ENCODE measurements at regions not wholly inside any gene's neighbourhood (a gene's known extent, or its start where the extent isn't known, plus 50 kb on each side); places are given as distances from the start of the nearest gene placed in this dataset.

GRCh38 chr11:45511566-45511965 is 153.9 kb downstream of the CHST1 start:
- DNase-seq: no peak
- Mint-ChIP-seq H3K4me1 (ENCODE audit: low read depth) (no peaks in the 10 kb centered on the region), H3K36me3 (ENCODE audit: low read depth) (no peaks in the 10 kb centered on the region), H3K27ac (no peak overlapping the region), H3K27me3 (ENCODE audit: low read depth) (no peaks in the 10 kb centered on the region), H3K4me3 (no peak overlapping the region), H3K9me3 (no peaks in the 10 kb centered on the region)
- CTCF ChIA-PET: interaction anchor here (0.6 kb wide), 1 partner anchor 261 kb away, joined by 4 read pairs; no protein-coding TSS in a partner anchor
- intact Hi-C loops (cut with micrococcal nuclease): no loop called here

GRCh38 chr11:45507916-45508315 is 157.5 kb downstream of the CHST1 start:
- intact Hi-C loops (cut with micrococcal nuclease): no loop called here
- Mint-ChIP-seq H3K27ac (no peak overlapping the region), H3K4me3 (no peak overlapping the region), H3K9me3 (peaks cover 3% of the 10 kb centered on the region), H3K27me3 (ENCODE audit: low read depth) (peaks cover 5% of the 10 kb centered on the region), H3K36me3 (ENCODE audit: low read depth) (no peaks in the 10 kb centered on the region), H3K4me1 (ENCODE audit: low read depth) (no peaks in the 10 kb centered on the region)
- CTCF ChIA-PET: interaction anchor here (1.4 kb wide), 1 partner anchor 147 kb away, joined by 3 read pairs; no protein-coding TSS in a partner anchor
- DNase-seq: no peak

- CTCF ChIA-PET: interaction anchor here (0.6 kb wide), 1 partner anchor 1218 kb away, joined by 4 read pairs; no protein-coding TSS in a partner anchor
- intact Hi-C loops (cut with micrococcal nuclease): no loop called here
- no peaks in the 10 kb centered on the region for H3K36me3 Mint-ChIP-seq (ENCODE audit: low read depth)
- H3K4me1 Mint-ChIP-seq (ENCODE audit: low read depth): no peaks in the 10 kb centered on the region
- H3K4me3 Mint-ChIP-seq: no peak overlapping the region
- no peak for DNase-seq
- H3K27me3 Mint-ChIP-seq (ENCODE audit: low read depth): peaks cover 19% of the 10 kb centered on the region
- no peak overlapping the region for H3K27ac Mint-ChIP-seq
- H3K9me3 Mint-ChIP-seq: peaks cover 3% of the 10 kb centered on the region
These were observed 162.1 kb downstream of the CHST1 start for GRCh38 chr11:45503311-45503710.

DNA sequence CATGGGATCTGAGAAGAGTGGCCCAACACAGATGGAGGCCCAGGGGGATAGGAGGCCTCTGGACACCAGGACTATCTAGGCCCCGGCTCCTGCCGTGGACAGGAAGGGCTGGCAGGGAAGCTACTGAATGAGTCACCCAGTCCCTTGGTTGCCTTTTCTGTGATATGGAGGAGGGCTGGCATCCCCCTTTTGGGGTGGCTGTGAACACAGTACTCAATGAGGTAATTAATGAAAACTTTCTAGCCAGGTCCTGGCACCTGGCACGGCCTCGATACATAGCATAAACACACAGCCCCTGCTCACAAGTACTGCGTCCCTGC is 163.2 kb downstream of the CHST1 start:
- Mint-ChIP-seq H3K9me3 (peaks cover 3% of the 10 kb centered on the region), H3K27ac (no peak overlapping the region), H3K36me3 (ENCODE audit: low read depth) (no peaks in the 10 kb centered on the region), H3K4me3 (no peak overlapping the region), H3K4me1 (ENCODE audit: low read depth) (no peaks in the 10 kb centered on the region), H3K27me3 (ENCODE audit: low read depth) (peaks cover 19% of the 10 kb centered on the region)
- no peak for DNase-seq
- intact Hi-C loops (cut with micrococcal nuclease): no loop called here
- CTCF ChIA-PET: interaction anchor here (1.2 kb wide), 1 partner anchor 15 kb away, joined by 5 read pairs; no protein-coding TSS in a partner anchor

DNA sequence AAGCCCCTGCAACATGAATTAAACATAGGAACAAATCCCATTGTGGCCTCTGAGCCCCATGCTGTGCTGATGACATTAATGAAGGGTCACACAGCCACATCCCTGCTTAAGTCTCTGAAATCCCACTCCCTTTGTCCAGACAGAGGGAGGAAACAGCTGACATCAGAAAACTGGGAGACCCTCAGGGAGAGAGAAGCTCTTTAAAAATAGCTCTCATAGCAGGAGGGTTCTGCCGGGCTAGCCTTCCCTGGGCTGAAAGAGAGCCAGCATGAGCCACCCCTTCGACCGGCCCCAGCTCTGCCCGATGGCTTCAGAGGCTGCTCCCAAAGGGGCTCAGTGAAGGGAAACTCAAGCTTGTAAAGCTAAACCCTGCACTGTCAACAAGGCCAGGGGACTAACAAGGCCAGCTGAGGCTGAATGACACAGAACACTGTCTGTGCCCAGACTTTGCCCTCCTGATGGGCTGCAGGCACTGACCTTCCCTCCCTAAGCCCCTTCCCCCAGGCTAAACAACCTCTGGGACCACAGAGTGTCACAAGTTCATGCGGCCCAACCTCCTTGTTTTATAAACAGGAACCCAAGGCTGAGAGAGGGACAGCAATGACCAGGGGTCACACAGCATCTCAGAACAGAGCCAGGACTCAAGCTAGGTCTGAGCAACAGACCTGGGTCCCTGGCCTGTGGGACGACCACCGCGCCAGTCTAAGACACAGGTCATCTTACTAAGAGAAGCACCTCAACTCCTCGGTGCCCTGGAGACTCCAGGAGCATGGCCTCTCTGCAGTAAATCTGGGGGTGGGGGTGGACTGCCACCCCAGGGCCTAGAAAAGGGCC is 163.8 kb downstream of the CHST1 start:
- intact Hi-C loops (cut with micrococcal nuclease): no loop called here
- CTCF ChIA-PET: interaction anchor here (1.2 kb wide), 1 partner anchor 15 kb away, joined by 5 read pairs; no protein-coding TSS in a partner anchor
- no peak overlapping the region for H3K27ac Mint-ChIP-seq
- H3K9me3 Mint-ChIP-seq: peaks cover 3% of the 10 kb centered on the region
- H3K4me3 Mint-ChIP-seq: no peak overlapping the region
- H3K4me1 Mint-ChIP-seq (ENCODE audit: low read depth): no peaks in the 10 kb centered on the region
- DNase-seq: no peak
- no peaks in the 10 kb centered on the region for H3K36me3 Mint-ChIP-seq (ENCODE audit: low read depth)
- peaks cover 19% of the 10 kb centered on the region for H3K27me3 Mint-ChIP-seq (ENCODE audit: low read depth)

GRCh38 chr11:45500451-45500850 is 165.0 kb downstream of the CHST1 start:
- intact Hi-C loops (cut with micrococcal nuclease): no loop called here
- Mint-ChIP-seq H3K27me3 (ENCODE audit: low read depth) (peaks cover 19% of the 10 kb centered on the region), H3K9me3 (peaks cover 3% of the 10 kb centered on the region), H3K36me3 (ENCODE audit: low read depth) (no peaks in the 10 kb centered on the region), H3K27ac (no peak overlapping the region), H3K4me3 (no peak overlapping the region), H3K4me1 (ENCODE audit: low read depth) (no peaks in the 10 kb centered on the region)
- CTCF ChIA-PET: interaction anchor here (1.6 kb wide), 1 partner anchor 129 kb away, joined by 3 read pairs; no protein-coding TSS in a partner anchor
- DNase-seq: no peak

DNA sequence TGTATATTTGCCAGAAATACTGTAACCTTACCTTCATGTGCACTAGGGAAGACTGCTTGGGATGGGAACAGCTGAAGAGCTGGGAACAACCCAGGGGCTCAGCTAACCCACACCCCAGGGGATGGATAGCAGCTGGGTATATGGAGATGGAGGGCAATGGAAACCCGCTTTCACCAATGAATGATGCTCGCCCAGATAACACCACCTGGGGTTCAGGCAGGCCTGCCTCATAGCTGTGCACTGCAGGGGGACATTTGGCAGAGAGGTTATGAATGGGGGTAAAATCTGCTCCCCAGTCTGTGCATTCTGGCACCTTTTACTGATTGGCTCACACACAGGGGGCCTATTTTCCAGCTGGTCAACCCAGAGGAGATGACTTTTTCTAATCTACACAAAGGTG is 170.7 kb downstream of the CHST1 start:
- CTCF ChIA-PET: no interaction called here
- no peak overlapping the region for H3K4me3 Mint-ChIP-seq
- no peaks in the 10 kb centered on the region for H3K36me3 Mint-ChIP-seq (ENCODE audit: low read depth)
- DNase-seq: no peak
- H3K9me3 Mint-ChIP-seq: peaks cover 5% of the 10 kb centered on the region
- peaks cover 12% of the 10 kb centered on the region for H3K27me3 Mint-ChIP-seq (ENCODE audit: low read depth)
- H3K27ac Mint-ChIP-seq: no peak overlapping the region
- H3K4me1 Mint-ChIP-seq (ENCODE audit: low read depth): no peaks in the 10 kb centered on the region
- intact Hi-C loops (cut with micrococcal nuclease): no loop called here

GRCh38 chr11:45489281-45489905 is 176.0 kb downstream of the CHST1 start:
- no peak for DNase-seq
- intact Hi-C loops (cut with micrococcal nuclease): no loop called here
- CTCF ChIA-PET: no interaction called here
- H3K4me3 Mint-ChIP-seq: no peak overlapping the region
- H3K27ac Mint-ChIP-seq: no peak overlapping the region
- no peaks in the 10 kb centered on the region for H3K27me3 Mint-ChIP-seq (ENCODE audit: low read depth)
- no peaks in the 10 kb centered on the region for H3K4me1 Mint-ChIP-seq (ENCODE audit: low read depth)
- no peaks in the 10 kb centered on the region for H3K36me3 Mint-ChIP-seq (ENCODE audit: low read depth)
- H3K9me3 Mint-ChIP-seq: peaks cover 5% of the 10 kb centered on the region

GRCh38 chr11:45486461-45486860 is 179.0 kb downstream of the CHST1 start:
- no peak for DNase-seq
- intact Hi-C loops (cut with micrococcal nuclease): no loop called here
- no peaks in the 10 kb centered on the region for H3K9me3 Mint-ChIP-seq
- H3K36me3 Mint-ChIP-seq (ENCODE audit: low read depth): no peaks in the 10 kb centered on the region
- H3K4me1 Mint-ChIP-seq (ENCODE audit: low read depth): no peaks in the 10 kb centered on the region
- H3K4me3 Mint-ChIP-seq: no peak overlapping the region
- CTCF ChIA-PET: interaction anchor here (1.8 kb wide), 1 partner anchor 15 kb away, joined by 5 read pairs; no protein-coding TSS in a partner anchor
- peaks cover 8% of the 10 kb centered on the region for H3K27me3 Mint-ChIP-seq (ENCODE audit: low read depth)
- no peak overlapping the region for H3K27ac Mint-ChIP-seq

DNA sequence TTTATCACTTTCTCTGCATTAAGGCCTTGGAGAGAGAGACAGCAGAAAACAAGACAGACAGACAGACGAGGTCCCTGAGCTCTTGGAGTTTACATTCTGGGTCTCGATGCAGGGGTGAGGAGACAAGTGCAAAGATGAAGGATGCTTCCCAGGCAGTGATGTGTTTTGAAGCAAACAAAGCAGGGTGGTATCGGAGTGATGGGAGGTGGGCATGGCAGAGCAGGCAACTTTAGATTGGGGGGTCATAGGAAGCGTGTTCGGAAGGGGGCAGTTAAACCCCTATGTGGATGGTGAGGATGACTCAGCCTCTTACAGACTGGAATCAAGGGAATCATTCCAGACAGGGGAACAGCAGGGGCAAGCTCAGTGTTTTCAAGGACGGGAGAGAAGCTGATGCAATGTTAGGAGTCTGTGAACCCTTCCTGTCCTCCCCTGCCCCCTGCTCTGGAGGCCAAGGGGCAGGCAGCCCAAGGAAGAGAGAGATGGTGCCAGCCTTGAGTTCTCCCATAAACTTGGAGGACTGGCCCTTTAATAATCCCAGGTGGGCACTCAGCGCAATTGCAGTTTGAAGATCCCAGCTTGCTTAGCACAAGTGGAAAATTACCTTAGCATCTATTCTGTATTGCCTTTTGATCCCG is 180.2 kb downstream of the CHST1 start:
- H3K36me3 Mint-ChIP-seq (ENCODE audit: low read depth): no peaks in the 10 kb centered on the region
- CTCF ChIA-PET: no interaction called here

DNA sequence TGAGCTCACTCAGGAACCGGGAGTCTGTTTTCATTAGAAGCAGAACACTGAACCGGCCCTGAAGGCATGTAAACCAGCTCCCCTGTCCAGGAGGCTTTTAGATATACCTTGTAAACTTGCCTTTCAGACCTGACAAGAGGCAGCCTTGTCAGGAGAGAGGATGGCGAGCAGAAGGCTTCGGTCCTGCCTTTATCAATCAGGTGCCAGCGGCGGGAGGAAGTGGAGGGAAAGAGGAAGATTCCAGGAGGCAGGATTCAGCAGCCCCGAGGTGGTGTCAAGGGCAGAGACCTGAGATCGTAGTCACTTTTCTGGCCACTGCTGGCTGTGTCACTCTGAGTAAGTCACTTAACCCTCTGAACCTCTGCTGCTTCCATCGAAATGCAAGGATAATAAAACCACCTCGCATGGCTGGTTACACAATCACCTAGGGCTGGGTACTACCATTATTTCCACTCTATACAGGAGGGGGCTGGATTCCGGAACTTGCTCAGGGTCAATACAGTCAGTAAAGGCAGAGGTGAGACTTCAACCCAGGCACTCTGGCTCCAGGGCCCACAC is 181.0 kb downstream of the CHST1 start:
- Mint-ChIP-seq H3K36me3 (ENCODE audit: low read depth) (no peaks in the 10 kb centered on the region), H3K4me3 (no peak overlapping the region), H3K27ac (no peak overlapping the region), H3K9me3 (no peaks in the 10 kb centered on the region), H3K27me3 (ENCODE audit: low read depth) (peaks cover 13% of the 10 kb centered on the region), H3K4me1 (ENCODE audit: low read depth) (no peaks in the 10 kb centered on the region)
- intact Hi-C loops (cut with micrococcal nuclease): no loop called here
- CTCF ChIA-PET: no interaction called here
- no peak for DNase-seq

More for the DNA sequence above, 180.2 kb downstream of the CHST1 start:
- Mint-ChIP-seq H3K27ac (no peak overlapping the region), H3K27me3 (ENCODE audit: low read depth) (peaks cover 8% of the 10 kb centered on the region), H3K4me3 (no peak overlapping the region), H3K9me3 (no peaks in the 10 kb centered on the region), H3K4me1 (ENCODE audit: low read depth) (no peaks in the 10 kb centered on the region)
- intact Hi-C loops (cut with micrococcal nuclease): no loop called here
- DNase-seq: no peak

DNA sequence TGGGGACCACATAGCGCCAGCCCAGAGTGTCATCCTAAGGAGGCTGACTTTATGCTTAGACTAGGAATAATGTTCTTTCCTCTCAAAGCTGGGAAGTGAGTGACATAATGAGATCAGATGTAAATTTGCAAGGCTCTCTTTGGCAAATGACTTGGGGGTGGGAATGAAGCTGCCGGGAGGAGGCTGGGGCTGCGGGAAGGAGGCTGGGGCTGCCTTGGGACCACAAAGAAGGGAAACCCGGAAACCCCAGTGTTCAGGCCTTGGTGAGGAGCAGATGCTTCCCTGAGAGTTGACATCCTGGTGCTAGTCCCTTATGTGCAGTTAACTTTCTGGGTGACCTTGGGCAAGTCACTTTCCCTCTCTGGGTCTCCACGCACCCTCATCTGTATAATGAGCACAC is 182.0 kb downstream of the CHST1 start:
- no peaks in the 10 kb centered on the region for H3K36me3 Mint-ChIP-seq (ENCODE audit: low read depth)
- intact Hi-C loops (cut with micrococcal nuclease): no loop called here
- no peak for DNase-seq
- no peak overlapping the region for H3K4me3 Mint-ChIP-seq
- H3K27me3 Mint-ChIP-seq (ENCODE audit: low read depth): peaks cover 16% of the 10 kb centered on the region
- H3K9me3 Mint-ChIP-seq: no peaks in the 10 kb centered on the region
- CTCF ChIA-PET: interaction anchor here (0.6 kb wide), 1 partner anchor 26 kb away, joined by 3 read pairs; no protein-coding TSS in a partner anchor
- no peak overlapping the region for H3K27ac Mint-ChIP-seq
- no peaks in the 10 kb centered on the region for H3K4me1 Mint-ChIP-seq (ENCODE audit: low read depth)

Measured in activated naive CD4-positive, alpha-beta T cell treated with anti-CD3 and anti-CD28 coated beads for 36 hours (primary cell).